SHP77 (cell line): ENCODE measurements at regions not wholly inside any gene's neighbourhood (a gene's known extent, or its start where the extent isn't known, plus 50 kb on each side); places are given as distances from the start of the nearest gene placed in this dataset.
"Not testable (repeated sequence)": the region's sequence is repeated elsewhere in the genome, so short reads cannot be mapped to it uniquely, and the experiment has no call there.

Source experiments
- DNase-seq, 2 experiments: peaks; one replicate each; lab custom pipeline; 2025; lab: John Stamatoyannopoulos, UW

DNA sequence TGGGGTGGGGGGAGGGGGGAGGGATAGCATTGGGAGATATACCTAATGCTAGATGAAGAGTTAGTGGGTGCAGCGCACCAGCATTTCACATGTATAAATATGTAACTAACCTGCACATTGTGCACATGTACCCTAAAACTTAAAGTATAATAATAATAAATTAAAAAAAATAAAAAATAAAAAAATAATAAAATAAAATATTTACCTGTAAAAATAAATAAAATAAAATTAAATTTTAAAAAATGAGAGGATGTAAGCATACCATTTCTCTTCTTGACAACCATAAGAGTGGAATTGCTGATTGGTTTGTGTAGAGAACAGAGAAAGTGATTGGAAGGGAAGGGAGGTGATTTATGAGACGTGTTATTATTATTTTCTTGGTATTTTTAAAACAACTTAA lies 609.5 kb upstream of the CYLC2 start:
- not testable (repeated sequence) for DNase-seq

DNA sequence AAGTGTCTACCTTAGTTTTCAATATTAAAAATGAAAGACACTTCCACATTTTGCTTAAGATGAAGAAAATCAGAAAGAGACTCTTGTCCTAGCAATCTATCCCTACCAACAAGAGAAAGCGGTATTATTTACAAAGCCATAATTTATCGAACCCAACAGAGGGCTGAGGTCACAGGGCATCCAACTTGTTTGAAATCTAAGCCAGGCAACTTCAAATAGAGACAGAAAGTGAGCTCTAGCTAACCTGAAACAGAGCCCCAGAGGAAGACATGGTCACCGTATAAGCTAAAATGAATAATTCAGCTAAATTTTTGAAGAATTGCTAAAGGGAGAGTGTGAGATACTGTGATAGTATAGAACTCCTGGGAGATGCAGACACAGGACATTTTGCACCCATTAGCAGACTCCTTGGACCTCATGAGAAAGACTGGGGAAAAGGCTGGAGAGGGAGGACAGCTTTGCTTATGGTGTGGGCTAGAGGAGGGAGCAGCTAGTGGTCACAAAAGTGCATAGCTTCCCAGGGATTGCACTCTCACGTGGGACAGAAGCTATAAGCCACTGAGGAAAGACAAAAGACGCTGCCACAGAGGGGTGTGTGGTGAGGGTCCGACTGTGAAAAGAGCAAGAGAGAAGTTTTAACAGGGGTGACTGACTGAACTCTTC lies 624.2 kb upstream of the GRIN3A start:
- DNase-seq = no peak

DNA sequence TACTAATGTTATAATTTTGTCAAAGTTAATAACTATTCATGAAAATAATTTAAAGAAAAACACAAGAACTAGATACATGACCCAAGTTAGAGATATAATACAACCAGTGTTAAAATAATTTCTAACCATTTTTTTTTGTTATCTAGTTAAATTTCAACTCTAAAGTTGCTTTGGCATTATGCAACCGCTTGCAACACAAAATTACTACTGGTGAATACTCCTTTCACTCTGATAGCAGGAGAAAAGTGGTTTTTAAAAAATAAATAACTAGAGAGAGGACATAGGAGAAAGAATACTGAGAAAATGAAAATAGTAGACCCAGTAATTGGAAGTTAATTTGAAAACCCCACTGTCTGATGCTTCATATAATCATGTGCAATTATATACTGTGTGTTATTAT lies 622.4 kb upstream of the GRIN3A start:
- no peak for DNase-seq

DNA sequence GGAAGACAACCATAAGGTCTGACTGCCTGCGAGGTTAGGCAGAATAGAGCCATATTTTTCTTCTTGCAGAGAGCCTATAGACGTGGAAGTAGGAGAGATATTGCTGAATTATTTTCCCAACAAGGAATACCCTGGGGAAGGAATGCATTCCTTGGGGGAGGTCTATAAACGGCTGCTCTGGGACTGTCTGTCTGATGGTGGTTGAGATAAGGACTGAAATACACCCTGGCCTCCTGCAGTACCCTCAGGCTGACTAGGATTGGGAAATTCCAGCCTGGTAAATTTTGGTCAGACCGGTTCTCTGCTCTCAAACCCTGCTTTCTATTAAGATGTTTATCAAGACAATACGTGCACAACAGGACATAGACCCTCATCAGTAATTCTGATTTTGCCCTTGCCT lies 617.5 kb upstream of the GRIN3A start:
- no peak for DNase-seq

DNA sequence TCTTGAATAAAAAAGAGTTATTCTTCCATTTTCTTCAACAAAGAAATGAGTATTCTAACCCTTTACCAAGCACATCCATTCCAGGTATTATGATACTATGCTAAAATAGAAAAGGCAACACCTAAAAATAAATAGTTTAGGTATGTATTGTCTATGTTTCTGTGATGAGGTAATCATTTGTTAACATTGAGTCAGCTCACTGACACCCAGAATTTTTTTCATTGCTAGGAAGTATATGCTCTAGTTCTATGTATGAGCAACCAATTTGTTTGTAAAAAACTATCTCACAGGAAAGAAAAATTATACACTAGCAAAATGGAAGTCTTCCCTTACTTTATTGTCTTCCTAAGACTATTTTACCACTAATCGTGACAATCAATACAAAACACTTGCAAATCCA lies 615.6 kb upstream of the GRIN3A start:
- DNase-seq = no peak

- not testable (repeated sequence) for DNase-seq
Measured at GRCh38 chr9:102337471-102337870, 599.0 kb upstream of the GRIN3A start.

DNA sequence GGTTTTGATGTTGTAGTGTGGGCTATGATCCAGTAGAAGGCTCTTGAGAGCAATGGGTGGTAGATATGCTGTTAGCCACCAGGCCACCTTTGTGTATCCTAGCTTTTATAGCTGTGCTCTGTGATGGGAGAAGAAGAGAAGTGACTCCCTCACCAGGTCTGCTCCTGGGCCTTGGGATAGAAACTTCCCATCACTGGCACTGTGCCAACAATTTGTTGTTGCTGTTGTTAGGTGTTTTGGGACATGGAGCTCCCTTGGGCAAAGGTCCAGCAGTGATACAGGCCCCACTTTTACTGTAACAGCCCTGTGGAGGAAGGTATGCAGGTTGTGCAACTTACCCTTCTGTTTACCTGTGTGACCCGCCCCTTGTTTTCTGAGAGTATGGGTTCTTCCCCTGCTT lies 570.9 kb upstream of the GRIN3A start:
- no peak for DNase-seq

- DNase-seq = no peak
Measured at GRCh38 chr9:102295188-102295587, 556.7 kb upstream of the GRIN3A start.

DNA sequence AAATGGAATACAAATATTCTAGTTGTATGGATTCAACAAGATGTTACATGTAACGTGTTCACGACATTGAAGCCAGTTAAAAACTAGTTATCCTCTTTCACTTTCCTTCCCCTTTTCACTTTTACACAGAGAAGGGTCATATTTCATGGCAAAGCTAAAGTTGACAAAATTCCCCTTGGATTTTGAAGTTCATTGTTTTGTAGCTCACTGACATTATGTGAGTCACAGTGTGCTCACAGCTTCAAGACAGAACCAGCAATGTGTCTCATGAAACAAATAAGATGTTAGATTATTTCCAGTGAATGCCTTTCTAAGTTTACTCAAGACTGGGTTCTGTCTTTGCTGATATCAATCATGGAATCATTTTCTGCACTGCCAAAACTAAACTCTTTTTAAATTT lies 535.5 kb upstream of the GRIN3A start:
- DNase-seq = no peak

DNA sequence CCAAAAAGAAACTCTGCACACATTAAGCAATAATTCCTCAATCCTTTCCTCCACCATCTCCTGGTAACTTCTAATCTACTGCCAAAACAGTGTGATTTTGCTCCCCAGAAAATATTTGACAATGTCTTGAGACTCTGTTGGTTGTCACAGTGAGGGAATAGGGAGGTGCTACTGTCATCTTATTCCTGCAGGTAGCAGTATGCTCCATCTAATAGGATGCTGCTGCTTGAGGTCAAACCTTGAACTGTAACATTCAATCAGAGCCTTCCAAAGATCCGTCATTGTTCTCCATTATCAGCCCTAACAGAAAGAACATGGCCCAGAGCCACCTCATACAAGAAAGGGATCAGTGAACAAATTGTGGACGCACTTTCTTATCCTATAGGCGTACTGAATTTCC lies 514.7 kb upstream of the GRIN3A start:
- DNase-seq = no peak

DNA sequence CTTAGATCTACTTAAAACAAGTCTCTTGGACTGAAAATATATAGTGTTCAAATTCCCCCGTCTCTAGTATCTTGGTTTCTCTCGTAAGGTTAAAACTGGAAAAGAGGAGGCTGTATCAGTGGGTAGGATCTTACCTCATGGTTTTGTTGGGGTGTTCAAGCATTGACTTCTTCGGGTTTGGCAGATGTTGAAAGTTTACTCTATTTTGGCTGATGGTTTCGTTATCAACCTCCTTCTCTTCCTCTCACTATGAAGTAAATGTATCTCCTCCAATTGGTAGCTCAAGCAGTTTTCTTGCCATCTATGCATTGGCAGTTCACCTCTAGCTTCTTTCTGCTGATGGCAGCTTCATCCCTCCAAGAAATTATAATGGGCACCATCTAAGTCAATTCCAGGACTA lies 506.5 kb upstream of the GRIN3A start:
- DNase-seq = no peak

GRCh38 chr9:102237520-102237919 lies 499.1 kb upstream of the GRIN3A start:
- DNase-seq = no peak

DNA sequence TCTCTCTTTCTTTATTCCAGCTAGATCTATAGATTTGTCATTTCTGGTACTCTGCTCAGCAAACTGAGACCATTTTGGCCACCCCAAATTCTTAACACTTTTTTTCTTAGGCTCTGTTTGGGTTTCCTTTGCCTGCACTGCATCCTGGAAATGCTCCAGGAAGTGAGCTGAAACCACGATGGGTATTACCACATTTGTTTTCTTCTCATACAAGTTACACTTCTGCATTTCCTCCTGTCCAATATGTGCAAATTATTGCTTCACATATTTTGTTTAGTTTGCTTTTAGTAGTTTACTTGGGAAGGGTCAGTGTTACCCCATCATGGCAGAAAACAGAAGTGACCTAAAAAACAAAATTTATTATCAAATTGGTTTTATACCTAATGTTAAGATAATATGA lies 498.6 kb upstream of the GRIN3A start:
- DNase-seq = no peak

- not testable (repeated sequence) for DNase-seq
Measured at GRCh38 chr9:102227416-102227815, 489.0 kb upstream of the GRIN3A start.

GRCh38 chr9:102225841-102226441 lies 487.5 kb upstream of the GRIN3A start:
- no peak for DNase-seq

DNA sequence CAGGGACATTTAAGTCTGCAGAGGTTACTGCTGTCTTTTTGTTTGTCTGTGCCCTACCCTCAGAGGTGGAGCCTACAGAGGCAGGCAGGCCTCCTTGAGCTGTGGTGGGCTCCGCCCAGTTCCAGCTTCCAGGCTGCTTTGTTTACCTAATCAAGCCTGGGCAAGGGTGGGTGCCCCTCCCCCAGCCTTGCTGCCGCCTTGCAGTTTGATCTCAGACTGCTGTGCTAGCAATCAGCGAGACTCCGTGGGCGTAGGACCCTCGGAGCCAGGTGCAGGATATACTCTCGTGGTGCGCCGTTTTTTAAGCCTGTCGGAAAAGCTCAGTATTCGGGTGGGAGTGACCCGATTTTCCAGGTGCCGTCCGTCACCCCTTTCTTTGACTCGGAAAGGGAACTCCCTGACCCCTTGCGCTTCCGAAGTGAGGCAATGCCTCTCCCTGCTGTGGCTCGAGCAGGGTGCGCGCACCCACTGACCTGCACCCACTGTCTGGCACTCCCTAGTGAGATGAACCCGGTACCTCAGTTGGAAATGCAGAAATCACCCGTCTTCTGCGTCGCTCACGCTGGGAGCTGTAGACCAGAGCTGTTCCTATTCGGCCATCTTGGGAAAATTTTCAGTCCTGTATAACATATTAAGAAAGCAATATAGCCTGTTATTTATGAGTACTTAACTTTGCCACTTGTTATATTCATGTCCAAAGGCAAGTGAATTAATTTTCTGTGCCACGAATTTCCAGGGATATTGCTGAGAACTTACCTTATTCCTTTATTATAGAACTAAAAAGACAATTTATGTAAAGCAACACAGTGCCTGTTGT lies 485.1 kb upstream of the GRIN3A start:
- DNase-seq = not testable (repeated sequence)

GRCh38 chr9:102209176-102209575 lies 470.7 kb upstream of the GRIN3A start:
- no peak for DNase-seq

GRCh38 chr9:102206432-102206831 lies 468.0 kb upstream of the GRIN3A start:
- DNase-seq = no peak

DNA sequence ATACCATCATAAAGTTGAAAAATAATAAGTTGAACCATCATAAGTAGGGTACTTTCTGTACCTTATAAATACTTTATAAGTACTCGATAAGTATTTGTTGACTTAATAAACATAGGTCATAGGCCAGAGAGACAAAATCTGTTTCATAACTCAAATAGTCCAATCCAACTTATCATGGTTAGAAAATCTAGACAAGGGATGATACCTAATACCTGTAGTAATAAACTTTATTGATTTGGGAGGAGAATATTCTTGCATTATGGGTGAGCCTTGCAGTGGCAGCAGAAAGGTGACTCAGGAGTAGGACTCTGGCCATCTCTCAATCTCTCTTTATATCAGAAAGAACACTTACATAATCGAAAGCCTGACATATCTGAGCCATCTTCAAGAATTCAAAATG lies 466.8 kb upstream of the GRIN3A start:
- no peak for DNase-seq

DNA sequence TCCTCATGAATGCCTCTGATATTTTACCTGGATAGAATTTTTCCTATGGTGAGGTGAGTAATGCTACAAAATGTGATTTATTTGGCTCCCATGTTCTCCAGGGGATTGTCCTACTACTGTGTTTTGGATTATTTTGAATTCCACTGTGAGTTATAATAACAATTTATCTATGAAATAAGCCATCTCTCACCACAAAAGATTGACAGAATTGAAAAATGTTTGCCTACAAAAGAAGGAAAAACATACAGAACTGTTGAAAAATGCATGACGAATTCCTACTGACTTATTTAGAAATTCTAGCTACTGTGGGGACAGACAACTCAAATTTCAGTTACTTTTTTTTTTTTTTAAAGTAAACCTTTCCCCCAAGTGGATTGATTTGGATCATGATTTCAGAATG lies 463.7 kb upstream of the GRIN3A start:
- no peak for DNase-seq

DNA sequence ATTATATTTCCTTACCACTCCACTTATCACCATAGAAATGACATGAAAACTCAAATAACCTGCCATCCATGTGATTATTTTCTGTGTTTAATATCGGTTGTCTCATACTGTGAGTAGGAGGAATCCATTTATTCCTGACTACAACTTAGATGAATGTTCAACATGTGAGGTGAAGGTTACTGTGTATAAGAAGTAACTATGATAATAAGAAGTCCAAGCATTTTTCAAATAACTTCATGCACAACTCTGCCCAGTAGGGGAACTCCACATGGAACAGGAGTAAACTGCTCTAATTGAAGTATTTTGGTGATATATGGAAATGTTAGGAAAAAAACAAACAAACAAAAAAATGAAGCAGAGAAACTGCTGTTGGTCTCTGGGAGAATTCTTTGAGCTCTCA lies 447.5 kb upstream of the GRIN3A start:
- no peak for DNase-seq

DNA sequence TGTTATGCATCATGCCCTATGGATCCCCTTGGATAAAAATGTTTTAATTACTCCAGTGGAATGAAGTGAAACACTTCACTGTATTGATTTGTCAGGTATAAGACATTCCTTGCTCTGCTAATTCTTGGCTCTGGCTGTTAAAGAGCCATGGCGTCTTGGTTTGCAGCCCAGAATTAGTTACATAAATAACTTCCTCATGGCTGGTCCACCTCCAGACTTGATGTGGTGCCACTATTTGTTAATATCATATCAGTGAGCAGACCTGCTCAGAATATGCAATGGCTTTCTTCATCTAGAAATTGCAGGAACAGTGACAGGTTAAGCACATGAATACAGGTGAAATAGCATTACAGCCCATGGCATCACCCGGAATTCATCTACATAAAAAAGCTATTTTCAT lies 446.9 kb upstream of the GRIN3A start:
- no peak for DNase-seq

GRCh38 chr9:102178811-102179210 lies 440.4 kb upstream of the GRIN3A start:
- no peak for DNase-seq
